ENCODE measurements at regions not wholly inside any gene's neighbourhood (a gene's known extent, or its start where the extent isn't known, plus 50 kb on each side); places are given as distances from the start of the nearest gene placed in this dataset.

GRCh38 chr3:110413807-110414748 is 657.5 kb upstream of the NECTIN3 start:
- intact Hi-C loops (cut with DNase I) = no loop called here
- Histone ChIP-seq H3K9me3 (no peaks in the 10 kb centered on the region), H3K4me3 (no peak overlapping the region), H3K27ac (no peak overlapping the region), H3K36me3 (no peaks in the 10 kb centered on the region), H3K4me1 (peaks cover 0 to 5% (median 0%) of the 10 kb centered on the region in 3 donors), H3K27me3 (no peaks in the 10 kb centered on the region)
- 38 to 50% methylated on average over 4 of the region's 4 CpGs for WGBS, 2 donors
- ATAC-seq (peak in 3 of 4 donors; percentile 32 to 68 (median 65)), DNase-seq (no peak), FAIRE-seq (no peak)
- TF ChIP-seq CTCF (IDR thresholded peaks at IDR 0.05) = no peak

- ATAC-seq = peak in 1 of 4 donors; percentile 32
- TF ChIP-seq CTCF (IDR thresholded peaks at IDR 0.05) = no peak
- intact Hi-C loops (cut with DNase I) = no loop called here
- Histone ChIP-seq H3K9me3 (no peaks in the 10 kb centered on the region), H3K36me3 (no peaks in the 10 kb centered on the region), H3K4me1 (peaks cover 0 to 5% (median 0%) of the 10 kb centered on the region in 3 donors), H3K4me3 (no peak overlapping the region), H3K27ac (no peak overlapping the region), H3K27me3 (no peaks in the 10 kb centered on the region)
- 86% methylated on average over 3 of the region's 3 CpGs for WGBS, 2 donors
- DNase-seq = no peak
- no peak for FAIRE-seq
Measured at GRCh38 chr3:110414855-110415254, 656.8 kb upstream of the NECTIN3 start.

- no peak for TF ChIP-seq CTCF (IDR thresholded peaks at IDR 0.05)
- H3K4me3 ChIP-seq = no peak overlapping the region
- 62 to 67% methylated on average over 2 of the region's 2 CpGs for WGBS, 2 donors
- no peak for FAIRE-seq
- H3K9me3 ChIP-seq = no peaks in the 10 kb centered on the region
- ATAC-seq = no peak
- intact Hi-C loops (cut with DNase I) = no loop called here
- H3K36me3 ChIP-seq = no peaks in the 10 kb centered on the region
- no peaks in the 10 kb centered on the region for H3K4me1 ChIP-seq
- H3K27me3 ChIP-seq = no peaks in the 10 kb centered on the region
- no peak for DNase-seq
- no peak overlapping the region for H3K27ac ChIP-seq
Measured at GRCh38 chr3:110419096-110419495, 652.5 kb upstream of the NECTIN3 start.

GRCh38 chr3:110419601-110420000 is 652.0 kb upstream of the NECTIN3 start:
- no peak for DNase-seq
- no peak for ATAC-seq
- Histone ChIP-seq H3K4me3 (no peak overlapping the region), H3K9me3 (no peaks in the 10 kb centered on the region), H3K27ac (no peak overlapping the region), H3K36me3 (no peaks in the 10 kb centered on the region), H3K27me3 (no peaks in the 10 kb centered on the region), H3K4me1 (no peaks in the 10 kb centered on the region)
- no peak for TF ChIP-seq CTCF (IDR thresholded peaks at IDR 0.05)
- 69 to 79% methylated on average over 2 of the region's 2 CpGs for WGBS, 2 donors
- FAIRE-seq = no peak
- intact Hi-C loops (cut with DNase I) = no loop called here

- Histone ChIP-seq H3K9me3 (no peaks in the 10 kb centered on the region), H3K27me3 (no peaks in the 10 kb centered on the region), H3K4me3 (no peak overlapping the region), H3K27ac (no peak overlapping the region), H3K4me1 (no peaks in the 10 kb centered on the region), H3K36me3 (no peaks in the 10 kb centered on the region)
- ATAC-seq (no peak), FAIRE-seq (no peak), DNase-seq (no peak)
- 80 to 82% methylated on average over 3 of the region's 3 CpGs for WGBS, 2 donors
- TF ChIP-seq CTCF (IDR thresholded peaks at IDR 0.05) = no peak
- intact Hi-C loops (cut with DNase I) = no loop called here
Measured at GRCh38 chr3:110420158-110420641, 651.4 kb upstream of the NECTIN3 start.

Data from pancreas (tissue), 10 donors.